ENCODE measurements at regions not wholly inside any gene's neighbourhood (a gene's known extent, or its start where the extent isn't known, plus 50 kb on each side); places are given as distances from the start of the nearest gene placed in this dataset.

DNA sequence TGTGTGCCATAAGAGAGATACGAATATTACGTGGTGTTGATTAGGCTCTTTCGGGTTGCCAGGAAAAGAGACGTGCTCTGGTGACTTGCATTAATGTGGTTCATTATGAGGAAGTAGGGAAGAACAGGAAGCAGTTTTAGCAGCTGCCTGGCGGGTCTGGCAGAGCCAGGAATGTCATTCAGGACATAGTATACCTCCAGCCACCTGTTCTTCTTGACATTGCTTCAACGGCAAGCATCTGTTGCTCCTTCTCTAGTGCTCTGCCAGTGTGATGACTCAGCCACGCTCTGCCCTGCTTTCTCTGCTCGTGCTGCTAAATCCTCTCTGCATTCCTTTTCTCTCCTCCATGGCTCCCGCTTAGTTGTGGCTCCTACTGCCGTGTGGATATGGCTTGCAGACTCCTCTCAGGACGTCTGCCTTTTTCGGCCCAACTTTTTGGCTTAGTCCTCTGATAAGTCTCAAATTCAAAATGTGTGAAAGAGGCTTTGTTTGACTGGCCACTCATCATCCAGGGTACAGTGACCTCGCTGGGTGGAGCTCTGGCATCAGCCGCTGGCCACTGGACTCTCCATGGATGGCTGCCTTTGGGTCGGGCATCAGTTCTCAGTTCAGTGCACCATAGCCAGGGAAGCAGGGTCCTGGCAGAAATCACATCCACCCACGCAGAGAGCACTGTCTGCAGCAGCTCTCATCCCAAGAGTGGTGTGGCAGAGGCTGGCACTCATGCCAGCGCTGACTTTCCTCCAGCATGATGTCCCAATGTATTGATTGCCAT, 89.3 kb upstream of the KLF3 start:
- H3K4me3 ChIP-seq (ENCODE audit: low read length): no peak overlapping the region
- no peak overlapping the region for H3K27ac ChIP-seq (ENCODE audit: low read length)
- H3K27me3 ChIP-seq (ENCODE audit: insufficient read depth, low read depth, low read length): no peaks in the 10 kb centered on the region
- no peaks in the 10 kb centered on the region for H3F3A ChIP-seq (ENCODE audit: insufficient read depth, low read length, poor library complexity, severe bottlenecking)
- no peak overlapping the region for H3K9ac ChIP-seq (ENCODE audit: low read length)
- no peaks in the 10 kb centered on the region for H3K36me3 ChIP-seq (ENCODE audit: insufficient read depth, low read length)
- no peaks in the 10 kb centered on the region for H3K9me3 ChIP-seq (ENCODE audit: low read length)
- no peaks in the 10 kb centered on the region for H4K20me1 ChIP-seq (ENCODE audit: insufficient read depth)
- no peaks in the 10 kb centered on the region for H3K9me2 ChIP-seq (ENCODE audit: insufficient read depth, low read length)
- TF ChIP-seq, protein P1, sequence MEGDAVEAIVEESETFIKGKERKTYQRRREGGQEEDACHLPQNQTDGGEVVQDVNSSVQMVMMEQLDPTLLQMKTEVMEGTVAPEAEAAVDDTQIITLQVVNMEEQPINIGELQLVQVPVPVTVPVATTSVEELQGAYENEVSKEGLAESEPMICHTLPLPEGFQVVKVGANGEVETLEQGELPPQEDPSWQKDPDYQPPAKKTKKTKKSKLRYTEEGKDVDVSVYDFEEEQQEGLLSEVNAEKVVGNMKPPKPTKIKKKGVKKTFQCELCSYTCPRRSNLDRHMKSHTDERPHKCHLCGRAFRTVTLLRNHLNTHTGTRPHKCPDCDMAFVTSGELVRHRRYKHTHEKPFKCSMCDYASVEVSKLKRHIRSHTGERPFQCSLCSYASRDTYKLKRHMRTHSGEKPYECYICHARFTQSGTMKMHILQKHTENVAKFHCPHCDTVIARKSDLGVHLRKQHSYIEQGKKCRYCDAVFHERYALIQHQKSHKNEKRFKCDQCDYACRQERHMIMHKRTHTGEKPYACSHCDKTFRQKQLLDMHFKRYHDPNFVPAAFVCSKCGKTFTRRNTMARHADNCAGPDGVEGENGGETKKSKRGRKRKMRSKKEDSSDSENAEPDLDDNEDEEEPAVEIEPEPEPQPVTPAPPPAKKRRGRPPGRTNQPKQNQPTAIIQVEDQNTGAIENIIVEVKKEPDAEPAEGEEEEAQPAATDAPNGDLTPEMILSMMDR (IDR thresholded peaks at IDR 0.05; ENCODE audit: poor library complexity, severe bottlenecking): no peak
- TF ChIP-seq EP300 (conservative IDR thresholded peaks at IDR 0.05; ENCODE audit: poor library complexity, severe bottlenecking): no peak
- TF ChIP-seq POLR2AphosphoS5 (IDR thresholded peaks at IDR 0.05): no peak
- TF ChIP-seq TAF1 (IDR thresholded peaks at IDR 0.05; ENCODE audit: low read depth): no peak
- TF ChIP-seq, protein P2, sequence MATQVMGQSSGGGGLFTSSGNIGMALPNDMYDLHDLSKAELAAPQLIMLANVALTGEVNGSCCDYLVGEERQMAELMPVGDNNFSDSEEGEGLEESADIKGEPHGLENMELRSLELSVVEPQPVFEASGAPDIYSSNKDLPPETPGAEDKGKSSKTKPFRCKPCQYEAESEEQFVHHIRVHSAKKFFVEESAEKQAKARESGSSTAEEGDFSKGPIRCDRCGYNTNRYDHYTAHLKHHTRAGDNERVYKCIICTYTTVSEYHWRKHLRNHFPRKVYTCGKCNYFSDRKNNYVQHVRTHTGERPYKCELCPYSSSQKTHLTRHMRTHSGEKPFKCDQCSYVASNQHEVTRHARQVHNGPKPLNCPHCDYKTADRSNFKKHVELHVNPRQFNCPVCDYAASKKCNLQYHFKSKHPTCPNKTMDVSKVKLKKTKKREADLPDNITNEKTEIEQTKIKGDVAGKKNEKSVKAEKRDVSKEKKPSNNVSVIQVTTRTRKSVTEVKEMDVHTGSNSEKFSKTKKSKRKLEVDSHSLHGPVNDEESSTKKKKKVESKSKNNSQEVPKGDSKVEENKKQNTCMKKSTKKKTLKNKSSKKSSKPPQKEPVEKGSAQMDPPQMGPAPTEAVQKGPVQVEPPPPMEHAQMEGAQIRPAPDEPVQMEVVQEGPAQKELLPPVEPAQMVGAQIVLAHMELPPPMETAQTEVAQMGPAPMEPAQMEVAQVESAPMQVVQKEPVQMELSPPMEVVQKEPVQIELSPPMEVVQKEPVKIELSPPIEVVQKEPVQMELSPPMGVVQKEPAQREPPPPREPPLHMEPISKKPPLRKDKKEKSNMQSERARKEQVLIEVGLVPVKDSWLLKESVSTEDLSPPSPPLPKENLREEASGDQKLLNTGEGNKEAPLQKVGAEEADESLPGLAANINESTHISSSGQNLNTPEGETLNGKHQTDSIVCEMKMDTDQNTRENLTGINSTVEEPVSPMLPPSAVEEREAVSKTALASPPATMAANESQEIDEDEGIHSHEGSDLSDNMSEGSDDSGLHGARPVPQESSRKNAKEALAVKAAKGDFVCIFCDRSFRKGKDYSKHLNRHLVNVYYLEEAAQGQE (IDR thresholded peaks at IDR 0.05; ENCODE audit: borderline replicate concordance): no peak
- no peak for TF ChIP-seq EZH2 (IDR thresholded peaks at IDR 0.05; ENCODE audit: borderline replicate concordance, insufficient read depth, low read length, poor library complexity, severe bottlenecking)
- no peak for TF ChIP-seq SMC3 (conservative IDR thresholded peaks at IDR 0.05; ENCODE audit: poor library complexity)
- TF ChIP-seq MXI1 (conservative IDR thresholded peaks at IDR 0.05; ENCODE audit: poor library complexity, severe bottlenecking): no peak
- no peak for TF ChIP-seq RAD21 (conservative IDR thresholded peaks at IDR 0.05)
- no peak overlapping the region for H3K4me2 ChIP-seq (ENCODE audit: low read length)
- no peaks in the 10 kb centered on the region for H3K79me2 ChIP-seq (replicated peaks; ENCODE audit: insufficient read depth, low read length)
- no peak overlapping the region for H2AFZ ChIP-seq (ENCODE audit: low read depth, low read length)

DNA sequence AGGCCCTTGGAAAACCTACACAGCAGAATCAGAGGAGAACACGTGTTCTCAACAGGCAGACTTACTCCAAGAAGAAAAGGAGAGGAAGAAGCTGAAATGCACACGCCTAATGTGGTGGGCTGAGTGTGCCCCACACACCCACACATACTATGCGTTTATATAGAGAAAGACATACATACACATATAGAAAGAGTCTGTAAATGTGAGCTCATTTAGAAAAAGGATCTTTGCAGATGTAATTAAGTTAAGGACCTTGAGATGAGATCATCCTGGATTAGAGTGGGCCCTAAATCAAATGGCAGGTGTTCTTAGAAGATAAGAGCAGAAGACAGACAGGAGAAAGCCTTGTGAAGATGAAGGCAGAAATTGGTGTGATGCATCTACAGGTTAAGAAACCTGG, 87.2 kb upstream of the KLF3 start:
- H4K20me1 ChIP-seq (ENCODE audit: insufficient read depth): no peaks in the 10 kb centered on the region
- H3K9me3 ChIP-seq (ENCODE audit: low read length): no peaks in the 10 kb centered on the region
- no peak overlapping the region for H3K9ac ChIP-seq (ENCODE audit: low read length)
- H2AFZ ChIP-seq (ENCODE audit: low read depth, low read length): no peak overlapping the region
- no peak overlapping the region for H3K4me3 ChIP-seq (ENCODE audit: low read length)
- no peak overlapping the region for H3K4me2 ChIP-seq (ENCODE audit: low read length)
- H3K27me3 ChIP-seq (ENCODE audit: insufficient read depth, low read depth, low read length): no peaks in the 10 kb centered on the region
- H3K79me2 ChIP-seq (replicated peaks; ENCODE audit: insufficient read depth, low read length): no peaks in the 10 kb centered on the region
- TF ChIP-seq, protein P1 (IDR thresholded peaks at IDR 0.05; ENCODE audit: poor library complexity, severe bottlenecking): no peak
- TF ChIP-seq RAD21 (conservative IDR thresholded peaks at IDR 0.05) (no peak), EP300 (conservative IDR thresholded peaks at IDR 0.05; ENCODE audit: poor library complexity, severe bottlenecking) (no peak), MXI1 (conservative IDR thresholded peaks at IDR 0.05; ENCODE audit: poor library complexity, severe bottlenecking) (no peak)
- TF ChIP-seq, protein P2 (IDR thresholded peaks at IDR 0.05; ENCODE audit: borderline replicate concordance): no peak
- no peaks in the 10 kb centered on the region for H3K9me2 ChIP-seq (ENCODE audit: insufficient read depth, low read length)
- no peak overlapping the region for H3K27ac ChIP-seq (ENCODE audit: low read length)
- no peaks in the 10 kb centered on the region for H3K36me3 ChIP-seq (ENCODE audit: insufficient read depth, low read length)
- no peaks in the 10 kb centered on the region for H3F3A ChIP-seq (ENCODE audit: insufficient read depth, low read length, poor library complexity, severe bottlenecking)
